Adipocyte (in vitro differentiated cells): ENCODE measurements at regions not wholly inside any gene's neighbourhood (a gene's known extent, or its start where the extent isn't known, plus 50 kb on each side); places are given as distances from the start of the nearest gene placed in this dataset.

ENCODE experiments used
- DNase-seq: peaks from one replicate; pipeline ENCODE4 v3.0.0-alpha.2; 2015; ENCODE audit warnings: low read depth
- H3K27me3 ChIP-seq: replicated peaks from 2 replicates; pipeline ENCODE4 v1.7.0; 2013; ENCODE audit warnings: mild to moderate bottlenecking, low read length, moderate library complexity; ENCODE audit not compliant: control insufficient read depth, insufficient read depth
- H3K36me3 ChIP-seq: 2 replicates; pipeline ENCODE4 v1.7.0; 2013; ENCODE audit warnings: low read length, mild to moderate bottlenecking, moderate library complexity; ENCODE audit not compliant: control insufficient read depth, insufficient read depth, severe bottlenecking
- H3K4me1 ChIP-seq: 2 replicates; pipeline ENCODE4 v1.7.0; 2013; ENCODE audit warnings: mild to moderate bottlenecking, low read length, moderate library complexity; ENCODE audit not compliant: control insufficient read depth, insufficient read depth
- H3K4me3 ChIP-seq: 2 replicates; pipeline ENCODE4 v1.7.0; 2013; ENCODE audit warnings: mild to moderate bottlenecking, low read length, moderate library complexity
- H3K9ac ChIP-seq: 2 replicates; pipeline ENCODE4 v1.7.0; 2013; ENCODE audit warnings: mild to moderate bottlenecking, low read length, moderate library complexity
- H3K9me3 ChIP-seq: 2 replicates; pipeline ENCODE4 v1.7.0; 2013; ENCODE audit warnings: mild to moderate bottlenecking, low read length, moderate library complexity; ENCODE audit not compliant: control insufficient read depth

- Histone ChIP-seq H3K4me1 (no peaks in the 10 kb centered on the region), H3K4me3 (no peak overlapping the region), H3K9me3 (no peaks in the 10 kb centered on the region), H3K36me3 (no peaks in the 10 kb centered on the region), H3K9ac (no peak overlapping the region), H3K27me3 (no peaks in the 10 kb centered on the region)
- no peak for DNase-seq
These were observed 95.7 kb downstream of the ACAA2 start for GRCh38 chr18:49717617-49718016.

DNA sequence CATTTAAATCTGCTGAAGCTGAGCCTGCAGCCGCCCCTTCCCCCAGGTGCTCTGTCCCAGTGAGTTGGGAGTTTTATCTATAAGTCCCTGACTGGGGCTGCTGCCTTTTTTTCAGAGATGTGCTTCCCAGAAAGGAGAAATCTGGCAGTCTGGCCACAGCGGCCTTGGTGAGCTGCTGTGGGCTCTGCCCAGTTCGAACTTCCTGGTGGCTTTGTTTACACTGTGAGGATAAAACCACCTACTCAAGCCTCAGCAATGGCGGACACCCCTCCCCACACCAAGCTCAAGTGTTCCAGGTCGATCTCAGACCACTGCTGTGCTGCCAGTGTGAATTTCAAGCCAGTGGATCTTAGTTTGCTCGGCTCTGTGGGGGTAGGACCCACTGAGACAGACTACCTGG is 97.3 kb downstream of the ACAA2 start:
- no peak for DNase-seq
- H3K36me3 ChIP-seq = no peaks in the 10 kb centered on the region
- no peaks in the 10 kb centered on the region for H3K27me3 ChIP-seq
- H3K9me3 ChIP-seq = no peaks in the 10 kb centered on the region
- H3K9ac ChIP-seq = no peak overlapping the region
- no peak overlapping the region for H3K4me3 ChIP-seq
- no peaks in the 10 kb centered on the region for H3K4me1 ChIP-seq

DNA sequence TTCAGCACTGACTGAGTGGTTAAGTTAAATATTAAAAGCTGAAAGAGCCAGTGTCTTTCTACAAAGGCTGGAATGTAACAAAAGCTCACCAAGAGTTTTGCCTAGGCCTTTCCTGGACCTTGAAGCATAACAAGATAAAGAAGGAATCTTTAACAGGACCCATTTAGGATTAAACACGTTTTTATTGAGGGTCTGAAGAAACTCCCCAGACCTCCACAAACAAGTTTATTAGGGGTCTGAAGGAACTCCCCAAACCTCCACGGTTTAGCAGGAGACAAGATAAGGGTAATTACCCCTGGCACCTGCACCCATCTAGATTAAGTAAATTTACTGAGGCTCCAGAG is 104.0 kb downstream of the ACAA2 start:
- H3K9ac ChIP-seq = no peak overlapping the region
- H3K9me3 ChIP-seq = no peaks in the 10 kb centered on the region
- peaks cover 4% of the 10 kb centered on the region for H3K4me1 ChIP-seq
- H3K27me3 ChIP-seq = no peaks in the 10 kb centered on the region
- H3K36me3 ChIP-seq = no peaks in the 10 kb centered on the region
- no peak for DNase-seq
- H3K4me3 ChIP-seq = no peak overlapping the region

DNA sequence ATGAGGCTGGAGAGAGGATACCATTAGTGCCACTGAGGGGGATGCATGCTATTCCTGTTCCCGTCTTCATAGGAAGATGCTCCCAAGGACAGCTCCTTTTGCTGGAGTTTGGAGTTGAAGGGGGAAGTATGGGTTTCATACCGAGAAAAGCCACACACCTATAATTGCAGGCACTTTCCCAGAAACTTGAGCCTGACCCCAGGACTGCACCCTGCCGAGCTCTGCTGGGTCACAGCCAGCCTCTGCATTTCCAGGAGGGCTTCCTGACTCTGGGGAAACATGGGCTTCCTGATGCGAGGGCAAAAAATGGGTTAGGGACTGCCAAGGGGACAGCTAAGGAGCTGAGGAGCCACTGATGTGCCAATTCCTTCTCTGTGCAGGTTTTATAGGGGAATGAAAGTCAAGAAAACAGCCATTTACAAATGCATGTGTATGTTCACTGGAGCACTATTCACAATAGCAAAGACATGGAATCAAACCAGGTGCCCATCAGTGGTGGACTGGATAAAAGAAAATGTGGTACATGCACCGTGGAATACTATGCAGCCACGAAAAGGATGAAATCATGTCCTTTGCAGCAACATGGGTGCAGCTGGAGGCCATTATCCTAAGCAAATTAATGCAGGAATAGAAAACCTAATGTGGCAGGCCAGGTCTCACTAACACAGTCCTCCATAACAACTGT is 104.5 kb downstream of the ACAA2 start:
- DNase-seq = no peak
- H3K9ac ChIP-seq = no peak overlapping the region
- no peaks in the 10 kb centered on the region for H3K27me3 ChIP-seq

GRCh38 chr18:49707599-49707998 is 105.7 kb downstream of the ACAA2 start:
- Histone ChIP-seq H3K36me3 (no peaks in the 10 kb centered on the region), H3K4me1 (peaks cover 7% of the 10 kb centered on the region), H3K27me3 (no peaks in the 10 kb centered on the region), H3K9me3 (no peaks in the 10 kb centered on the region), H3K9ac (no peak overlapping the region), H3K4me3 (no peak overlapping the region)
- DNase-seq = no peak

More for the DNA sequence above, 104.5 kb downstream of the ACAA2 start:
- Histone ChIP-seq H3K4me3 (no peak overlapping the region), H3K36me3 (no peaks in the 10 kb centered on the region), H3K9me3 (no peaks in the 10 kb centered on the region), H3K4me1 (peaks cover 7% of the 10 kb centered on the region)

GRCh38 chr18:49704334-49704733 is 109.0 kb downstream of the ACAA2 start:
- Histone ChIP-seq H3K36me3 (no peaks in the 10 kb centered on the region), H3K9me3 (no peaks in the 10 kb centered on the region), H3K9ac (no peak overlapping the region), H3K27me3 (no peaks in the 10 kb centered on the region), H3K4me3 (no peak overlapping the region), H3K4me1 (peaks cover 7% of the 10 kb centered on the region)
- no peak for DNase-seq

DNA sequence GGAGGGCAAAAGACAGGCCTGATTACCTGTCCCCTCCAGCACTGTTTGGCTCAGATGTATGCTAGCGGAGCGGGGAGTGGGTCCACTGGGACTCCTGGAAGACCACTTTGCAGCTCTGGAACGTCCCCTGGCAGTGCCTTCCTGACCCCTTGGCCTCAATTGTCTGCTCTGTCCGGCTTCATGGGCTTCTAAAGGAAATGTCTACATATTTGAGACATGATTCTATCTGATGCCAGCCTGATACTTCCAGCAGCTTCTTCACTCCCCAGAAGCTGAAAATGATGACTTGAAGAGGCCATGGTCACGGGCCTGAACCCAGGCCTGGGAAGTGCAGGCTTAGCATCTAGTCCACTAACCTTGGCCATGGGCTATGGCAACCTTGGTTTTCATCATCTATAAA is 112.1 kb downstream of the ACAA2 start:
- Histone ChIP-seq H3K27me3 (no peaks in the 10 kb centered on the region), H3K4me1 (peaks cover 18% of the 10 kb centered on the region), H3K36me3 (no peaks in the 10 kb centered on the region), H3K9me3 (no peaks in the 10 kb centered on the region), H3K4me3 (no peak overlapping the region), H3K9ac (no peak overlapping the region)
- no peak for DNase-seq

- H3K9ac ChIP-seq = no peak overlapping the region
- no peak overlapping the region for H3K4me3 ChIP-seq
- no peaks in the 10 kb centered on the region for H3K27me3 ChIP-seq
- peaks cover 14% of the 10 kb centered on the region for H3K4me1 ChIP-seq
- DNase-seq = no peak
- no peaks in the 10 kb centered on the region for H3K36me3 ChIP-seq
- H3K9me3 ChIP-seq = no peaks in the 10 kb centered on the region
These were observed 114.0 kb downstream of the ACAA2 start for GRCh38 chr18:49699303-49699702.

- Histone ChIP-seq H3K36me3 (no peaks in the 10 kb centered on the region), H3K9me3 (no peaks in the 10 kb centered on the region), H3K9ac (no peak overlapping the region), H3K4me1 (peaks cover 11% of the 10 kb centered on the region), H3K27me3 (no peaks in the 10 kb centered on the region), H3K4me3 (no peak overlapping the region)
- no peak for DNase-seq
These were observed 114.8 kb downstream of the ACAA2 start for GRCh38 chr18:49698525-49699025.

DNA sequence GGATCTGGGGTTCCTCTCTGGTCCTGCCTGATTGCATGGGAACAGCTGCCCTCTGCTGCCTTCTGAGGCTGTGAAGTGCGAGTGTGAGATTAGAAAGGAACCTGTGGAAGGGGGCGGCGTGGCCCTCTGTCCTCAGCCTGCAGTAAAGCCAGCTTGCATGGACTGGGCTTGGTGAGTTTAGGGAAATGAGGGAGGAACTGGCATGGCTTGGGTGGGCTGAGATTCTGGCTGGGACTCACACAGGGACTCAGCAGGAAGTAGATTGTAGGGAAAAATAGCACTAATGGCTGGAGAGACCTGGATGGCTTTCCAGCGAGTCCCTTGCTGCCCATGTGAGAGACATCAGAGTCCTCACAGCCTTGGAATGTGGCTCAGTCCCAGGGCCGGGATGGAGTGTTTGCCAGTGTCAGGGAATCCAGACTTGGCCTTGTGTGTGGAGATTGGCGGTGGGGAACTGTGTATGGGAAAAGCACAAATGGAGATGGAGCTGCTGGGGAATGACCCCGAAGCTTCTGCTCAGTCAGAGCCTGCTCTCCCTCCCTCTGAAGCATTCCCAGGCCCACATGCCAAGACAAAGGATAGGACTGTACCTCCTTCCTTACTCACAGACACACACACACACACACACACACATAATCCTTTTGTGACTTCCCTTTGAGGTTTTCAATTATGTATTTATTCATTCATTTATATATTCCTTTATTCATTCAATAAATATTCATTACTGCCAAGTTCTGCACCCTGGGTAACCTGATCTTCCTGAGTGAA is 115.4 kb downstream of the ACAA2 start:
- H3K4me1 ChIP-seq = peaks cover 11% of the 10 kb centered on the region
- H3K9me3 ChIP-seq = no peaks in the 10 kb centered on the region
- peak; percentile 8 for DNase-seq
- peak overlapping the region; percentile 5 for H3K9ac ChIP-seq
- H3K36me3 ChIP-seq = no peaks in the 10 kb centered on the region
- H3K27me3 ChIP-seq = no peaks in the 10 kb centered on the region
- no peak overlapping the region for H3K4me3 ChIP-seq

GRCh38 chr18:49697049-49697448 is 116.3 kb downstream of the ACAA2 start:
- H3K36me3 ChIP-seq = no peaks in the 10 kb centered on the region
- no peak overlapping the region for H3K9ac ChIP-seq
- no peaks in the 10 kb centered on the region for H3K9me3 ChIP-seq
- H3K4me1 ChIP-seq = peaks cover 11% of the 10 kb centered on the region
- no peaks in the 10 kb centered on the region for H3K27me3 ChIP-seq
- DNase-seq = no peak
- H3K4me3 ChIP-seq = no peak overlapping the region
